ENCODE measurements at regions not wholly inside any gene's neighbourhood (a gene's known extent, or its start where the extent isn't known, plus 50 kb on each side); places are given as distances from the start of the nearest gene placed in this dataset.
"Not testable (repeated sequence)": the region's sequence is repeated elsewhere in the genome, so short reads cannot be mapped to it uniquely, and the experiment has no call there.

- DNase-seq (ENCODE audit: low spot score) = no peak
- POLR2A ChIA-PET (ENCODE audit: low non-redundant PET) = no interaction called here
- Histone ChIP-seq H3K27ac (ENCODE audit: low read depth, low read length, poor library complexity, severe bottlenecking) (no peak overlapping the region), H3K36me3 (ENCODE audit: insufficient read depth, low read length, poor library complexity, severe bottlenecking) (no peaks in the 10 kb centered on the region), H3K4me1 (ENCODE audit: insufficient read depth, low read length, poor library complexity, severe bottlenecking) (no peaks in the 10 kb centered on the region), H3K4me3 (ENCODE audit: low read depth, low read length, poor library complexity, severe bottlenecking) (no peak overlapping the region), H3K27me3 (replicated peaks; ENCODE audit: insufficient read depth, low read depth, low read length, poor library complexity) (no peaks in the 10 kb centered on the region), H3K9me3 (ENCODE audit: low read depth, low read length, poor library complexity, severe bottlenecking) (no peaks in the 10 kb centered on the region)
- no TSS peak for BruUV-seq (replicated peaks)
- intact Hi-C loops (cut with micrococcal nuclease; ENCODE audit: unreplicated experiment) = no loop called here
- CTCF ChIA-PET = no interaction called here
- TF ChIP-seq EZH2 (IDR thresholded peaks at IDR 0.05; ENCODE audit: borderline replicate concordance, low read depth, low read length, poor library complexity, severe bottlenecking) (no peak), CTCF (conservative IDR thresholded peaks at IDR 0.05; ENCODE audit: low read depth, low read length) (no peak)
Measured at GRCh38 chr6:115131709-115132490, 789.1 kb upstream of the HS3ST5 start.

- BruUV-seq (replicated peaks); DNase-seq (ENCODE audit: low spot score); H3K4me1 ChIP-seq (ENCODE audit: insufficient read depth, low read length, poor library complexity, severe bottlenecking); H3K27me3 ChIP-seq (replicated peaks; ENCODE audit: insufficient read depth, low read depth, low read length, poor library complexity); POLR2A ChIA-PET (ENCODE audit: low non-redundant PET); CTCF ChIA-PET; intact Hi-C loops (cut with micrococcal nuclease; ENCODE audit: unreplicated experiment); H3K9me3 ChIP-seq (ENCODE audit: low read depth, low read length, poor library complexity, severe bottlenecking); H3K27ac ChIP-seq (ENCODE audit: low read depth, low read length, poor library complexity, severe bottlenecking); H3K36me3 ChIP-seq (ENCODE audit: insufficient read depth, low read length, poor library complexity, severe bottlenecking); H3K4me3 ChIP-seq (ENCODE audit: low read depth, low read length, poor library complexity, severe bottlenecking): not testable (repeated sequence)
Measured at GRCh38 chr6:115121513-115121912, 778.7 kb upstream of the HS3ST5 start.

GRCh38 chr6:115120391-115120790 lies 777.6 kb upstream of the HS3ST5 start:
- intact Hi-C loops (cut with micrococcal nuclease; ENCODE audit: unreplicated experiment) = no loop called here
- POLR2A ChIA-PET (ENCODE audit: low non-redundant PET) = no interaction called here
- no TSS peak for BruUV-seq (replicated peaks)
- Histone ChIP-seq H3K4me3 (ENCODE audit: low read depth, low read length, poor library complexity, severe bottlenecking) (no peak overlapping the region), H3K9me3 (ENCODE audit: low read depth, low read length, poor library complexity, severe bottlenecking) (no peaks in the 10 kb centered on the region), H3K4me1 (ENCODE audit: insufficient read depth, low read length, poor library complexity, severe bottlenecking) (no peaks in the 10 kb centered on the region), H3K36me3 (ENCODE audit: insufficient read depth, low read length, poor library complexity, severe bottlenecking) (no peaks in the 10 kb centered on the region), H3K27me3 (replicated peaks; ENCODE audit: insufficient read depth, low read depth, low read length, poor library complexity) (no peaks in the 10 kb centered on the region), H3K27ac (ENCODE audit: low read depth, low read length, poor library complexity, severe bottlenecking) (no peak overlapping the region)
- no peak for TF ChIP-seq EZH2 (IDR thresholded peaks at IDR 0.05; ENCODE audit: borderline replicate concordance, low read depth, low read length, poor library complexity, severe bottlenecking)
- TF ChIP-seq CTCF (conservative IDR thresholded peaks at IDR 0.05; ENCODE audit: low read depth, low read length) = no peak
- CTCF ChIA-PET = no interaction called here
- DNase-seq (ENCODE audit: low spot score) = no peak

- TF ChIP-seq CTCF (conservative IDR thresholded peaks at IDR 0.05; ENCODE audit: low read depth, low read length) (no peak), EZH2 (IDR thresholded peaks at IDR 0.05; ENCODE audit: borderline replicate concordance, low read depth, low read length, poor library complexity, severe bottlenecking) (no peak)
- intact Hi-C loops (cut with micrococcal nuclease; ENCODE audit: unreplicated experiment) = no loop called here
- CTCF ChIA-PET = no interaction called here
- no peak overlapping the region for H3K27ac ChIP-seq (ENCODE audit: low read depth, low read length, poor library complexity, severe bottlenecking)
- no peak overlapping the region for H3K4me3 ChIP-seq (ENCODE audit: low read depth, low read length, poor library complexity, severe bottlenecking)
- no TSS peak for BruUV-seq (replicated peaks)
- peaks cover 9% of the 10 kb centered on the region for H3K9me3 ChIP-seq (ENCODE audit: low read depth, low read length, poor library complexity, severe bottlenecking)
- no peaks in the 10 kb centered on the region for H3K36me3 ChIP-seq (ENCODE audit: insufficient read depth, low read length, poor library complexity, severe bottlenecking)
- no peak for DNase-seq (ENCODE audit: low spot score)
- no peaks in the 10 kb centered on the region for H3K27me3 ChIP-seq (replicated peaks; ENCODE audit: insufficient read depth, low read depth, low read length, poor library complexity)
- no peaks in the 10 kb centered on the region for H3K4me1 ChIP-seq (ENCODE audit: insufficient read depth, low read length, poor library complexity, severe bottlenecking)
- POLR2A ChIA-PET (ENCODE audit: low non-redundant PET) = no interaction called here
Measured at GRCh38 chr6:115091461-115091860, 748.6 kb upstream of the HS3ST5 start.

Measured in A673 (cell line).